Adrenal gland (tissue), 9 donors: ENCODE measurements at regions not wholly inside any gene's neighbourhood (a gene's known extent, or its start where the extent isn't known, plus 50 kb on each side); places are given as distances from the start of the nearest gene placed in this dataset.
A peak's percentile ranks its signal among the peaks of the same experiment; 100 is the strongest.

Experiments
- DNase-seq, 7 donors: peaks; one replicate each; pipeline ENCODE4 v3.0.0-alpha.2; 2019 to 2020
- H3K27ac ChIP-seq, 5 donors: fragments of 200-600 bp; sonication (generic) in 4 of 5; 1 replicate in 3 of 5; 2 replicates in 2 of 5; pipeline versions ENCODE4 v1.5.1 to v1.8.0; 2016 to 2020; ENCODE audit warnings: mild to moderate bottlenecking in 1 of 5
- H3K27me3 ChIP-seq: fragments of 200-600 bp; 2 replicates; pipeline ENCODE4 v1.8.0; 2021
- H3K36me3 ChIP-seq, 2 donors: fragments of 200-600 bp; replicated peaks in 1 of 2; 1 replicate in 1 of 2; 2 replicates in 1 of 2; pipeline versions ENCODE4 v1.5.1 to v1.8.0; 2018 to 2022
- H3K4me1 ChIP-seq, 2 donors: fragments of 200-600 bp; replicated peaks in 1 of 2; 1 replicate in 1 of 2; 2 replicates in 1 of 2; pipeline versions ENCODE4 v1.5.1 to v1.8.0; 2018 to 2021
- H3K4me3 ChIP-seq, 4 donors: fragments of 200-600 bp; sonication (generic) in 3 of 4; one replicate each; pipeline ENCODE4 v1.5.1; 2016 to 2018
- H3K9me3 ChIP-seq, 3 donors: fragments of 200-600 bp; sonication (generic) in 1 of 3; replicated peaks in 1 of 3; 1 replicate in 2 of 3; 2 replicates in 1 of 3; pipeline versions ENCODE4 v1.5.1 to v1.8.0; 2016 to 2021
- CTCF ChIP-seq, 6 experiments: fragments of 450-650 bp in 4 of 6; fragments of 200-600 bp in 2 of 6; sonication (generic) in 1 of 6; IDR thresholded peaks; 1 replicate in 5 of 6; 2 replicates in 1 of 6; pipeline versions ENCODE4 v1.5.1 to v1.8.0; 2016 to 2021; ENCODE audit warnings: antibody characterized with exemption in 6 of 6, mild to moderate bottlenecking in 2 of 6, moderate library complexity in 1 of 6
- POLR2A ChIP-seq, 2 donors: fragments of 450-650 bp; IDR thresholded peaks; one replicate each; pipeline ENCODE4 v1.6.1; 2017; ENCODE audit warnings: antibody characterized with exemption in 2 of 2, mild to moderate bottlenecking in 2 of 2, moderate library complexity in 1 of 2
- WGBS, 4 donors: extraction: QIAGEN DNeasy Blood & Tissue Kit in 2 of 4; methylation state at CpG; one replicate each; pipeline versions ENCODE4 v1.1.5 to v1.1.7; 2013 to 2017; 5-methylcytosine and 5-hydroxymethylcytosine counted together
- intact Hi-C, 2 donors: fragments of 100-400 bp; cut with DNase I; formaldehyde crosslinking; loops; one replicate each; pipeline versions ENCODE4 v1.14.1 to v1.15.0; 2022 to 2023
- donor health status: healthy with polysubstance abuse.
- donor health status: Bipolar disorder and iron deficiency.
- donor health status: DM: yes; HTN: yes; CAD: no.
- donor health status: DM: no; HTN: no; CAD: no.
- donor health status: DM: no; HTN: no; CAD: no.

DNA sequence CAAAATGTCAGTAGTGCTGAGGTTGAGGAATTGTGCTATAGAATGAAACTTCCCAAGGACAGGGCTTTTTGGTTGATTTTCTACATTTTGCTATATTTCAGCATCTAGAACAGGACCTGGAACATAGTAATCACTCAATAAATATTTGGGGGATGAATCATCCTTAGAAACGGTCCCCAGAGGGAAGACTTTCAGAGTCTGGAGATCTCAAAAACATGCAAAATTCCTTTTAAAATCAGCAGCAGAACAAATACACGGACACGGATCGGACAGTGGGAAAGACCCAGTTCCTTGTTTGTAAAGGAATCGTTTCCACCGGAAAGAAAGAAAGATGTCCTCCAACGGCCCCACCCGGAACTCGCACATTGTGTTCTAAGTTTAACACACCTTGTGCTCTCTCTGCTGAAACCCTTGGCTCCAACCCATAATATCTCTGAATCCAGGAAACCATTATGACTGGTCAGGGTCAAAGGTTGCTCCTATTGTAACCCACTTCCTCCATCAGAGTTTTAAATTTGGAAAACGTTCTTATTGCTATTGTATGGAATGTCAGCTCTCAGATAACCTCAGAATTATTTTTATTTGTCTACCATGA is 617.2 kb downstream of the MED13L start:
- WGBS, 4 donors: 45 to 73% (median 48%) methylated on average over 10 of the region's 10 CpGs
- H3K4me3 ChIP-seq: no peak overlapping the region
- H3K4me1 ChIP-seq: no peaks in the 10 kb centered on the region
- H3K27me3 ChIP-seq: no peaks in the 10 kb centered on the region
- peak overlapping the region in 3 of 5 donors; percentile 36 to 48 (median 47) for H3K27ac ChIP-seq
- no peaks in the 10 kb centered on the region for H3K36me3 ChIP-seq
- peak in 6 of 7 donors; percentile 21 to 77 (median 30) for DNase-seq
- TF ChIP-seq POLR2A (IDR thresholded peaks at IDR 0.05): no peak
- no peak for TF ChIP-seq CTCF (IDR thresholded peaks at IDR 0.05)
- no peaks in the 10 kb centered on the region for H3K9me3 ChIP-seq
- intact Hi-C loops: no loop called here

DNA sequence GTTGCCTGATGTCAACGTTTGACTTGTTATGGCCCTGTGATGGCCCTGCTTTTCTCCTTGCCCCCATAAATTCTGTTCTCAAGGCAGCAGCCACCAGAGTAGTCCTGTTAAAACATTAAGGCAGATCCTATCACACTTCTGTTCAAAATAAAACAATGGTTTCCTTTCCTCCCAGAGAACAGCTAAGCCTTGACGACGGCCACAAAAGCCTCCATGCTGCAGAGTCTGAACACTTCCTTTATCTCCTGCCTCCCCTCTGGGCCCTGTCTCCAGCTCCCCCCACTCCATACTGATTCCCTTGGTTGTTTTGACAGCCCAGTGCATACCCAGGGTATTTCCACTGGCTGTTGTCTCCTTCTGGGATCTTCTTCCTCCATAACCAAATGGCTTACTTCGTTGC is 618.1 kb downstream of the MED13L start:
- no peaks in the 10 kb centered on the region for H3K27me3 ChIP-seq
- H3K4me1 ChIP-seq: no peaks in the 10 kb centered on the region
- intact Hi-C loops: no loop called here
- H3K4me3 ChIP-seq: no peak overlapping the region
- peak overlapping the region in 1 of 5 donors; percentile 48 for H3K27ac ChIP-seq
- DNase-seq: no peak
- H3K9me3 ChIP-seq: no peaks in the 10 kb centered on the region
- WGBS, 4 donors: 72 to 80% (median 77%) methylated on average over 4 of the region's 4 CpGs
- no peak for TF ChIP-seq CTCF (IDR thresholded peaks at IDR 0.05)
- TF ChIP-seq POLR2A (IDR thresholded peaks at IDR 0.05): no peak
- no peaks in the 10 kb centered on the region for H3K36me3 ChIP-seq

GRCh38 chr12:115657081-115658013 is 620.1 kb downstream of the MED13L start:
- Histone ChIP-seq H3K36me3 (no peaks in the 10 kb centered on the region), H3K4me3 (no peak overlapping the region), H3K27ac (no peak overlapping the region), H3K27me3 (no peaks in the 10 kb centered on the region), H3K4me1 (no peaks in the 10 kb centered on the region), H3K9me3 (no peaks in the 10 kb centered on the region)
- WGBS, 4 donors: 87 to 94% (median 90%) methylated on average over 6 to 7 of the region's 7 CpGs
- intact Hi-C loops: no loop called here
- TF ChIP-seq CTCF (IDR thresholded peaks at IDR 0.05) (no peak), POLR2A (IDR thresholded peaks at IDR 0.05) (no peak)
- DNase-seq: no peak

- no peak for TF ChIP-seq POLR2A (IDR thresholded peaks at IDR 0.05)
- TF ChIP-seq CTCF (IDR thresholded peaks at IDR 0.05): no peak
Observed at GRCh38 chr12:115650026-115650425, 627.5 kb downstream of the MED13L start.

More at GRCh38 chr12:115650026-115650425, 627.5 kb downstream of the MED13L start:
- H3K36me3 ChIP-seq: no peaks in the 10 kb centered on the region
- no peak overlapping the region for H3K27ac ChIP-seq
- intact Hi-C loops: no loop called here
- no peaks in the 10 kb centered on the region for H3K4me1 ChIP-seq
- H3K9me3 ChIP-seq: no peaks in the 10 kb centered on the region
- H3K27me3 ChIP-seq: no peaks in the 10 kb centered on the region
- no peak overlapping the region for H3K4me3 ChIP-seq
- WGBS, 4 donors: 77 to 84% (median 80%) methylated on average over 10 of the region's 10 CpGs
- DNase-seq: no peak
